ENCODE measurements at regions not wholly inside any gene's neighbourhood (a gene's known extent, or its start where the extent isn't known, plus 50 kb on each side); places are given as distances from the start of the nearest gene placed in this dataset.

GRCh38 chr3:175957427-175957826, 1098.3 kb downstream of the NAALADL2 start:
- TF ChIP-seq TSHZ1 (CRISPR knock-in tag; IDR thresholded peaks at IDR 0.05) (no peak), CBFB (CRISPR knock-in tag; IDR thresholded peaks at IDR 0.05) (no peak), ESRRA (IDR thresholded peaks at IDR 0.05; ENCODE audit: borderline replicate concordance, low read depth) (no peak), NR1H2 (CRISPR knock-in tag; IDR thresholded peaks at IDR 0.05) (no peak), POLR2A (conservative IDR thresholded peaks at IDR 0.05) (no peak), POLR2AphosphoS5 (IDR thresholded peaks at IDR 0.05; ENCODE audit: control insufficient read depth, insufficient read depth, low read depth, low read length) (no peak)
- TF ChIP-seq, protein P1, sequence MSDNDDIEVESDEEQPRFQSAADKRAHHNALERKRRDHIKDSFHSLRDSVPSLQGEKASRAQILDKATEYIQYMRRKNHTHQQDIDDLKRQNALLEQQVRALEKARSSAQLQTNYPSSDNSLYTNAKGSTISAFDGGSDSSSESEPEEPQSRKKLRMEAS (CRISPR knock-in tag; IDR thresholded peaks at IDR 0.05) = no peak

All from K562 (cell line).